Erythroblast (primary cell): ENCODE measurements at regions not wholly inside any gene's neighbourhood (a gene's known extent, or its start where the extent isn't known, plus 50 kb on each side); places are given as distances from the start of the nearest gene placed in this dataset.

Experiments used
- DNase-seq, 2 experiments: peaks; one replicate each; lab custom pipeline; 2025; lab: John Stamatoyannopoulos, UW
- GATA1 ChIP-seq: IDR thresholded peaks from 2 replicates; pipeline ENCODE4 v1.6.1; 2011; ENCODE audit warnings: low read depth, mild to moderate bottlenecking, control low read depth, low read length, moderate library complexity
- POLR2A ChIP-seq: IDR thresholded peaks from 2 replicates; pipeline ENCODE4 v1.6.1; 2011; ENCODE audit warnings: mild to moderate bottlenecking, low read length

GRCh38 chr7:156496363-156496769, 144.2 kb upstream of the RNF32 start:
- no peak for TF ChIP-seq POLR2A
- TF ChIP-seq GATA1 = no peak
- no peak for DNase-seq

- TF ChIP-seq GATA1 = no peak
- no peak for TF ChIP-seq POLR2A
- DNase-seq = no peak
These were observed 145.6 kb upstream of the RNF32 start for GRCh38 chr7:156494960-156495359.

- no peak for TF ChIP-seq POLR2A
- TF ChIP-seq GATA1 = no peak
- no peak for DNase-seq
These were observed 146.6 kb upstream of the RNF32 start for GRCh38 chr7:156493942-156494341.

GRCh38 chr7:156492170-156492569, 148.4 kb upstream of the RNF32 start:
- no peak for DNase-seq
- TF ChIP-seq GATA1 (no peak), POLR2A (no peak)

- TF ChIP-seq GATA1 = no peak
- no peak for TF ChIP-seq POLR2A
- DNase-seq = no peak
These were observed 149.1 kb upstream of the RNF32 start for GRCh38 chr7:156491435-156491834.

- DNase-seq = no peak
- TF ChIP-seq POLR2A = no peak
- TF ChIP-seq GATA1 = no peak
These were observed 150.4 kb upstream of the RNF32 start for GRCh38 chr7:156490021-156490800.

GRCh38 chr7:156487811-156488533, 152.6 kb upstream of the RNF32 start:
- no peak for TF ChIP-seq POLR2A
- TF ChIP-seq GATA1 = no peak
- DNase-seq = no peak

GRCh38 chr7:156480671-156481070, 159.9 kb upstream of the RNF32 start:
- TF ChIP-seq GATA1 (no peak), POLR2A (no peak)
- no peak for DNase-seq

- TF ChIP-seq GATA1 = no peak
- no peak for TF ChIP-seq POLR2A
These were observed 161.0 kb upstream of the RNF32 start for GRCh38 chr7:156479596-156479995.

GRCh38 chr7:156478486-156478885, 162.1 kb upstream of the RNF32 start:
- TF ChIP-seq POLR2A (no peak), GATA1 (no peak)
- DNase-seq = no peak

More at GRCh38 chr7:156479596-156479995, 161.0 kb upstream of the RNF32 start:
- DNase-seq = no peak

GRCh38 chr7:156475666-156476065, 164.9 kb upstream of the RNF32 start:
- TF ChIP-seq POLR2A (no peak), GATA1 (no peak)
- DNase-seq = no peak

- TF ChIP-seq POLR2A (no peak), GATA1 (no peak)
These were observed 165.4 kb upstream of the RNF32 start for GRCh38 chr7:156475179-156475578.

GRCh38 chr7:156474241-156474743, 166.3 kb upstream of the RNF32 start:
- no peak for DNase-seq
- no peak for TF ChIP-seq POLR2A
- TF ChIP-seq GATA1 = no peak

More at GRCh38 chr7:156475179-156475578, 165.4 kb upstream of the RNF32 start:
- DNase-seq = no peak
